Astrocyte of the hippocampus (primary cell): ENCODE measurements at regions not wholly inside any gene's neighbourhood (a gene's known extent, or its start where the extent isn't known, plus 50 kb on each side); places are given as distances from the start of the nearest gene placed in this dataset.

Source experiments
- DNase-seq: peaks from one replicate; pipeline ENCODE4 v3.0.0; 2011; ENCODE audit warnings: low read depth, low spot score

GRCh38 chr4:143273160-143273917 is 63.3 kb upstream of the GAB1 start:
- no peak for DNase-seq

- no peak for DNase-seq
Observed at GRCh38 chr4:143280861-143281260, 55.8 kb upstream of the GAB1 start.

GRCh38 chr4:143281507-143282190 is 55.0 kb upstream of the GAB1 start:
- DNase-seq: no peak

GRCh38 chr4:143282211-143282707 is 54.4 kb upstream of the GAB1 start:
- DNase-seq: no peak

GRCh38 chr4:143285696-143286437 is 50.8 kb upstream of the GAB1 start:
- DNase-seq: no peak

GRCh38 chr4:143286701-143287571 is 49.7 kb upstream of the GAB1 start:
- peak; percentile 28 for DNase-seq
